Inflammatory macrophage (primary cell): ENCODE measurements at regions not wholly inside any gene's neighbourhood (a gene's known extent, or its start where the extent isn't known, plus 50 kb on each side); places are given as distances from the start of the nearest gene placed in this dataset.

Source experiments
- DNase-seq, 2 donors: peaks; one replicate each; pipeline ENCODE4 v3.0.0-alpha.2; 2020 to 2022

DNA sequence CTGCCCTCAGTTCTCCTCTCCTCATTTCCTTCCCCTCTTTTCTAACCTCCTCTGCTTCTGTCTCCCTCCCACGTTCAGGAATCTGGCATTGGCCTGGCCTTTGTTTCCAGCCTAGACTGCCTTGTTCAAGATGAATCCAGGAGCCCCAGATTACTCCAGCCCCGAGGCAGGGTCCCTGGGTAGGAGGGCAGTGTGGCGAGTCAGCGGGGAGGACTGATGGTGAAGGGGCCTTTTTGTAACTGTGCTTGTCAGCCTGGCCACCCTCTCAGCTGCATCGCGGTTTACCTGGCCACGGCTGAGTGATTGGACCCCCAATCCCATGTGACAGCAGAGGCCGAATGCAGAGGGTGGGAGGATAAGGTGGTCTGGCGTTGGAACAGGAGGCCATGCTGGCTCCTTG lies 96.1 kb upstream of the SHH start:
- no peak for DNase-seq

DNA sequence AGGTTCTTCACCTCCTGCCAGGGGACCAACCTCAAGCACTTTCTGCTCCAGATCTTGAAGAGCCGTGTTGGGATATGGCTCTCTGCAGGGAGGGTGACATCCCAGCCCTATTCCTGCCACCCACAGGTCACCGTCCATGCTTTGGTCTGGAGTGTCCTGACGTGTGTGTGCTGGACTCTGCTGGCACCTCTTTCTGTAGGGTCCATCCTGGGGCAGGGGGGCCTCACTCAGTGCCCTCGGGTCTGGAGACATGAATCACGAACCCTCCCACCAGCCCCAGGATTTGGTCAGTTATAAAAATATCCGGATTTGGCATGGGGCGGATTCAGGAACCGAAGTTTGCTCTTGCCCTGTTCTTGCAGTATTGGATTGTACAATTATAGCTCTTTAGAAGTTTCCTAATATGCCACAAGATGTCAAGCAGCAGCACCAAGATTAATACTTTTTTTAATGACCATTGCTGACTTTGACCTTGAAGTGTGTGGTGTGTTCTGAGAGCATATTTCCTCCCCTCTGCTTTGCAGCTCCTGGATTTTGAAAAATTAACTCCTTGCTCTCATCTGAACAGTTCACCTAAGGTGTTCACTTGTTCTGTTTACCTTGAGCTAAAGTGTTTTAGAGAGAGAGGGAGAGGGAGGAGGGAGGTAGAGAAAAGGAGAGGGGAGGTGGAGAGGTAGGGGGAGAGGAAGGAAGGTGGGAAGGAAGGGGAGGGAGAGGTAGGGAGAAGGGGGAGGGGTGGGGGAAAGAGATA lies 95.4 kb upstream of the SHH start:
- no peak for DNase-seq

DNA sequence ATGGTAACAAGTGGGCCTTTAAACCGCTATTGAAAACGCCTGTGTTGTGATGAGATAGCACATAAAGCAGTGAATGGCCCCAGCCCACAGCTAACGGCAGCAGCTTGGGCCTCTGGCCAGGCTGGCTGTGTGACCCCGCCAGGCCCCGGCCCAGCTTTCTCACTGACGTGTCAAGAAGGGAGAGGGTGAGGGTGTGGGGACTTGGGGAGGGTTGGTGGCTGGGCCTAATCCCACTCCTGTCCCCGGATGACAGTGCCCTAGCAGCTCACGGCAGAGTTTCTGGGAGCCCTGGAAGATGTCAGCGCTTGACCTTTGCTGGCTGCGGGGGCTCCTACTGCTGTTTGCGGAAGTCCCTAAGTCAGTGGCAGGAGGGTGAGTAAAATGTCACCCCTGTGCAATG lies 88.9 kb upstream of the SHH start:
- DNase-seq, result no peak

- DNase-seq, result no peak
Observed at GRCh38 chr7:155899596-155899995, 87.3 kb upstream of the SHH start.

DNA sequence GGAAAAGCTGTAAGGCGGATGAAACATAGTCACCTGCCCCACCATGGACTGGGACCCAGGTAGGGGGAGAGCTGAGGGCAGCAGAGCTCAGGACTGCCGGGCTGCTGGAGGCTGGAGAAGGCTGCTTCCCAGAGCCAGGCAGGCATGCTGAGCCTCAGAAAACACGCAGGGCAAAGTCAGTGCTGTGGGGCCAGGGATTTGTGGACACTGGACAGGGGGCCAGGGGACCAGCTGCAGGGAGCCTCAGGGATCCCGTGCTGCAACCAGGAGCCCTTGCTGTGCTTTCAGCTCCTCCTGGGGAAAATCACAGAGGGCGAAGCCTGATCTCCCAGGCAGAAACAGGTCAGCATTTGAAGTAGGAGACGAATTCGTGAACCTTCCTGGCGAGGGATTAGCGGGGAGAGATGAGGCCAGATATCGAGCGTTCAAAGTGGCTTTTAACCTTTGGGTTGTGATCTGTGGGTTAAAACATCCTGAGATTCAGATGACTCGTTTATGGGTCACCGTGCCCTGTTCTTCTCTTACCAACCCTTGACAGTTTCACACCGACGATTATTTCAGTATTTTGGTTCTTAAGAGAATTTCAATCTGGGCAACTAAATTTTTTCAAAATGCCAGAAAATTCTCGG lies 85.6 kb upstream of the SHH start:
- no peak for DNase-seq

DNA sequence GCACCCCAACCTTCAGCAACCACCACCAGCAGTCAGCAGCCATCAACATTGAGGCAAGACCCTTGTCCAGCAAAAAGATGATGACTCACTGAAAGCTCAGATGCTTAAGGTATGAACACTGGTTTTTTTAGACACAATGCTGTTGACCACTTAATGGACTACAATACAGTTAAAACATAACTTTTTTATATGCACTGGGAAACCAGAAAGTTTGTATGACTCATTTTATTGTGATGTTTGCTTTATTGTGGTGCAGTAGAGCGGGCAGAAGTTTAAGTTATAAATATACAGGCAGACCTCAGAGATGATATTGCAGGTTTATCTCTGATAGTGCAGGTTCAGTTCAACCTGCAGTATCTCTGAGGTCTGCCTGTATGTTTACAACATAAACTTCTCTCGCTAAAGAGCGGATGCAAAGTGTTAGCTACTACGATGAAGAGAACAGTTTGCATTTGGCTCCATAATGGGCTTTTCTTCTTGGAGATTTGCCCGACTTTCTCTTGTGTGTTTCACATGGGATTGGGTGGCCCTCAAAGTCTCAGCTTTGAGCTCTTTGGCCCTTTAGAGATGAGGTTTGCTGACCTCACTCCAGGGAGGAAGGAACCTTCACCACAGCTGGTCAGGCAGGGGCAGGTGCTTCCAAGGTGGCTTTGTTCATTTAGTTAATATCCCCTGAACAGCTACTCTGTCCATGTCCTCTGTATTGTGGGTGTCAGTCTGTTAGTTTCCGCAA lies 84.4 kb upstream of the SHH start:
- no peak for DNase-seq

- DNase-seq, result no peak
Observed at GRCh38 chr7:155893664-155894063, 81.4 kb upstream of the SHH start.

GRCh38 chr7:155893176-155893575 lies 80.9 kb upstream of the SHH start:
- no peak for DNase-seq

- no peak for DNase-seq
Observed at GRCh38 chr7:155889636-155890511, 77.6 kb upstream of the SHH start.

- DNase-seq, result no peak
Observed at GRCh38 chr7:155887174-155887525, 74.9 kb upstream of the SHH start.

DNA sequence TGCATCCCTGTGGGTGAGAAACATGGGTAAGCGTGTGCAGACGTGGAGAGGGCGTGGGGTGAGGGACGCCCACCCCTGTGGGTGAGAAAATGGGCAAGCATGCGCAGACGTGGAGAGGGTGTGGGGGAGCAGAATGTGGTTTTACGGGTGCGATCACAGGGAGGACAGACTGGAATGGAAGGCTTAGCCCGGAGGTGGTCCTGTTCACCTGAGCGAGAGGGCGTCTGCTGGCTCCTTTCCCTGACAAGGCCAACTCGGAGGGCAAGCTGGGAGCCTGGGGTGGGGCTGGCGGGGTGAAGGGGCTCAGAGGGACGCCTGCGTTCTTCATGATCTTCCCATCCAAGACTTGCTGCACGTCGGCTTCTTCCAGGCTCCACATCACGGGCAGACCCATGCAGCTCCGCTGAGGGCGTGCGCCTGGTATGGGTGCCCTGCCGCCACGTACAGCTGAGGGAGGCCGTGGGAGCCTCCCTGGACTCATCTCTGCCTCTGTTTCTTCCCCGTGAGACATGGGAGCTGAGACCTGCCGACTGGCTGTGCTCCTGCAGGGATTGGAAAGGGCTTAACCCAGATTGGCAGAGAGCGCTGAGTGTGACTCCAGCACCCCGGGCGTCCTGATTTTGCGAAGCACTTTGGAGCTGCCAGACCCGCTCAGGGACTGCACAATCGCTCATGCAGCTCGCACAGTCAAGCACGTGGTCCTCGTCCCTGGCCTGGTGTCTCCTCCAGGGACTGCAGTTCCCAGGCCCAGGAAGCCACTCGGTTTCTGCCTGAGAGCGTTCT lies 74.3 kb upstream of the SHH start:
- no peak for DNase-seq

DNA sequence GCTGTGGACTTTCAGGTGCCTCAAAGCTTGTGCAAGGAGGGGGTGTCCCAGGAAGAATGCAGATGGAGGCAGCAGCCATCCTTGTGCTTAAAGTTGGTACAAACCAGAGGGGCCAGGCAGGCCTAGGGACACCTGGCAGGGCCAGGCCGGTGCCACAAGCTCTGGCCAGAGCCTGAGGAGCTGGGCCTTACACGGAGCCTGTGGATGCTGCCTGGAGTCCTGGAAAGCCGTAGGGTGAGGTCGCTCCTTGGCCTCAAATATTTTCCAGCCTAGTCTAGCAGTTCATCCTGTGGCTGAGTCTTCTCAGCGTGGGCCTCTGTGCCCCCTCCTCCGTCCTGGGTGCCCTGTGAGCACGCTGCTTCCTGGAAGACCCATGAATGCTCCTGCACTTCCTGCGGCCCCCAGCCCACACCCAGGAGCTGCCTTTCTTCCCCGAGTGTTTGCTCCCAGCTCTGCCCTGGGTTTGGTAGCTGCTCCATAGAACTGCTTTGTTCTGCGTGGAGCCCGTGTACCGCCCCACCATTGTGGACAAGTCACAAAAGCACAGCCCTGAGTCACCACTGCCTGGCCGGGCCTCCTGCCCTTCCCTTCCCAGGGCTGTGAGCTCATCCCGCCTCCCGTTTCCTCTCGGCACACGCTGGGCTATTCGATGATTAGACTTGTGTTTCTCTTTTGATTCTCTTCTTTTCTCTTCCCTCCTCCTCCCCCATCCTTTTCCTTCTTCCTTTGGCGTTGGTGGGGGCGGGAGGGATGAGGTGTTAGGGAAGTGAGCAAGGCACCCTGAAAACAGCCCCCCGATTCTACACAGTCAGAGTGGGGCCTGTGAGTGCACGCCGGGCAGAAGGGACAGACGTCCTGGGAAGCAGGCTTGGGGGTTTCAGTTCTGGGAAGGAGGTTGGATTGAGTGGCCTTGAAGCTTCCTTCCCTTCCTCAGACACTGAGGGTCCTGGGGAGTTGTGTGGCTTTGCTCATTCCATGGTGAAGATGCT lies 73.2 kb upstream of the SHH start:
- no peak for DNase-seq

GRCh38 chr7:155884225-155885166 lies 72.2 kb upstream of the SHH start:
- no peak for DNase-seq

DNA sequence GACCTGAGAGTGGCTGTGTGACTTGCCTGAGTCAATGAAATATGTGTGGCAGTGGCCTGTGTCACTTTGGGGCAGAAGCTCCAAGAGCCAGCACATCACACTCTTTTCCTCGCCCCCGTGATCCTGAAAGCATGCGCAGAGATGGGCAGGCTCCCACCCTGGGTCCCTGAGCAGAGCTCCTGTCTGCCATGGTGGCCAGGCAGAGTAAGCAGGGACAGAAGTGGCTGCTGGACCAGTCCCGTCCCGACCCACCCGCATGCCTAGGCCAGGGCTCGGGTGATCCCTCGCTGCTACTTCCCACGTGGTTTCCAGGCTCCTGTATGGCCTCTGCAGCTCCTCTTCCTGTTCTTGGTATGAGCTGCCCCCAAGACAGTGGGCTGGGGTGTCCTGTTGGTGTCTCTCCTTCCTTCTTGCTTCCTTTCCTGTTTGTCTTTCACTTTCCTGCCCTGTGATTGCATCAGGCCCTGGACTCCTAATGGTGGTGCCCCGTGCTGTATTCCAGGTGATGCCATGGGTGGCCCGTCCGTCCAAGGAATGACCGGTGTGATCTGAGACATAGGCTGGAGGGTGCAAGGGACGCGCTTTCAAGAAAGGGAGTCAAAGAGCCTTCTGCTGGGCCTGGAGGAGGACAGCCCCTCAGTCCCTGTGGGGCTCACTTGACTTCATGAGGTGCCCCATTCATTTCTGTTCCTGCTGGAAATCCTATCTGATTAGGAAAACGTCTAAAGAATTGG lies 71.4 kb upstream of the SHH start:
- DNase-seq, result no peak

GRCh38 chr7:155882596-155882995 lies 70.3 kb upstream of the SHH start:
- DNase-seq, result no peak

DNA sequence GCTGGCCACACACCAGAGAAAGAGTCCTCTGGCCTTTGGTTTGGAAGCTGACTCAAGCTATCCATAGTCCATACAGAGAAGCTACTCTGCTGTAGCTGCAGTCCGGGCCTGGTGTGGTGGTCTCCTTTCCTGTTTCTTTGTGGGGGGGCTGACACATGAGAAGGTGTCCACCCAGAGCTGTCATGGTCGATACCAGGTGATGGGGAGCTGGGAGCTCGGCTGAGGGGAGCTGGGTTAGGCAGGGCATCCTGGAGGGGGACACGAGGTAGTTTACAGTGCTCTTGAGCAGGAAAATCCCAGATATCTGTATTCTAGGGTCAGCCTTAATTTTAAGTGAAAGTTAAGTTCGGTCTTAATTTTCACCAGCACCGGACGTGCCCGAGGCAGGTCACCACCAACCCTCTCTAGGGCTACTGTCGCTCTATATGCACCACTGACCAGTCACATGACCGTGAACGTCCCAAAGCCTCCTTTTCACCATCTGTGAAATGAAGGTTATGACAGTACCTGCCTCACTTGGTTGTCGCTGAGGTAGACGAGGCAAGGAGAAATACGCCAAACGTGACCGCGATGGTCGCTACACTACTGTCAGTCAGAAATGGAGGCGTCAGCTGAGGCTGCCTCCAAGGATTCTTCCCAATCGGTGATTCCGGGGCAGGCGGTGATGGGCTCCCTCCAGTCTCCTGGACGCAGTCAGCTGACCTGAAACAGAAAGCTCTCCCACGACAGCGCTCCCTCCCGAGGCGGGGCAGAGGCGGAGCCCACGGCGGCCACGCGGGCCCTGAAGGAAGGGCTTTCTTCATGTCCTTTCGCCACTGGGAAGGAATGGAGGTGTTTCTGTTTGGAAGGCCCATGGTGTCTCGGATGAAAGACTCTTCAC lies 69.4 kb upstream of the SHH start:
- DNase-seq, result no peak

DNA sequence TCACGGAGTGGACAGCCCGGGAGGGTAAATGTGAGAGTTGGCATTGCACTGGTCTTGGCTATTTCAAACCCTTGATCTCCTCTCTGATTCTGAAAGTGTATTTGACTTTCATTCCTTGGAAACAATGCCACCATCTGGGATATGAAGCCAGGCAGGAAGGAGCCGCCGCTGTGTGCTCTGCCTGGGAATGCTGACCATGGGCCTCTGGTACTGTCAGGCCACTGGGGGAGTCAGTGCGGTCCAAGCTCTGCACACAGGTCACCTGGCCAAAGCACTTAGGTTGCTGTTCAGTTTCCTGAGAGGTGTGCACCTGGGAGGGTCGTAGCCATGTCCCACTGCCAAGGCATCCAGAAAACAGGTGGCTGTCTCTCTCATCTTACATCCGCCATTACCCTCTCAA lies 68.5 kb upstream of the SHH start:
- DNase-seq, result no peak

GRCh38 chr7:155879592-155879991 lies 67.3 kb upstream of the SHH start:
- DNase-seq, result no peak
